ENCODE measurements at regions not wholly inside any gene's neighbourhood (a gene's known extent, or its start where the extent isn't known, plus 50 kb on each side); places are given as distances from the start of the nearest gene placed in this dataset.

- DNase-seq = no peak
These were observed 617.5 kb upstream of the SGCG start for GRCh38 chr13:22563272-22563671.

DNA sequence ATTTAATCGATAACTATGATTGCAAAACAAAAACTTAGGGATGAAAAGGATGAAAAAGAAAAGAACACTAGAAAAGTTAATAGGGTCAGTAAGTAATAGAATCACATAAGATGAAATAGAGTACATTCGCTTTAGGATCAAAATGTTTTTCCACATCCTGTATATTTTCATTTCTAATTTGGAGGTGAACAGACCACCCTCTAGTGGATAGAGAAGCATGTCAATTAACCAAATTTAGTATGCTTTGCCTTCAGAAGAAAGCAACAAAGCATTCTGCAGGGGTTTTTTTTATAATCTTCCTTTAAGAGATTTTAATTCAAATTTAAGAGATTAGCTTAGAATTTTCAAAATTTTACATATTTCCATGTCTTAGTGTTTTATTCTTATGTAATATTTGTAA, 611.0 kb upstream of the SGCG start:
- DNase-seq = no peak

- no peak for DNase-seq
These were observed 590.9 kb upstream of the SGCG start for GRCh38 chr13:22589880-22590279.

DNA sequence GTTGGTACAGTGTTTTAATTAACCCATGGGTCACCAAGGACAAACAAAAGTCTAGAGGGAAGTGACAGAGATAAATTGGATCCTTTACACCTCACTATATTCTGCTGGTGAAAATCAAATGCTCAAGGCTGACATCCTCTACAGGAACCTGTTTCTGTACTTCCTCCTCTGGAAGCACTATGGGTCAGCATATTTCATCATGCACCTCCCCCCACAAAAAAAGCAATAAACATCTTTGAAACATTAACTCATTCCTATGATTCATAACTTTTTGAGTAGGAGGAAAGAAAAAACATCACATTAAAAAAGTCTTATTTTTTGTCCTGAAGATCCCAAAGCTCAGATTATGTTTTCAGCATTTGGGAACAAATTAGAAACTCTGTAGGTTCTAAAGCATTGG, 588.3 kb upstream of the SGCG start:
- no peak for DNase-seq

GRCh38 chr13:22594041-22594440, 586.7 kb upstream of the SGCG start:
- DNase-seq = no peak

- DNase-seq = no peak
These were observed 584.5 kb upstream of the SGCG start for GRCh38 chr13:22596171-22596863.

DNA sequence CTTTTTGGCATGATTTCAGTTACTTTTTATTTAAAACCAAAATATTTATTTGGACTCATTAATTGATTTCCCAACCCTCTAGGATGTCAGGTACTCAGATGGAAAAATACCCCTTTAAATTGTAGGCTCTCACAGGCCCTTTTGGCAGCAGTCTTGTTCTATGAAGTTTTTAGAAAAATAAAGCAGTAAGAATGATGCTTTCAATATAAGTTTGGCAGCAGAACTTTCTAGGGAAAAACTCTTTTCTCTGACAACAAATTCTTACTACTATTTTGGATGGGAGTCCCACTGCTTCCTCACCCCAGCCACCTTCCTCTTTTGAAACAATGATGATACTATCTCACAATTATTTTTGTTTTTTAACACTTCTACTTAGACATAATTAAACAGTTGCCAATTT, 581.6 kb upstream of the SGCG start:
- DNase-seq = no peak

- DNase-seq = no peak
These were observed 562.8 kb upstream of the SGCG start for GRCh38 chr13:22618002-22618401.

GRCh38 chr13:22625691-22626090, 555.1 kb upstream of the SGCG start:
- no peak for DNase-seq

- DNase-seq = no peak
These were observed 551.4 kb upstream of the SGCG start for GRCh38 chr13:22629374-22629773.

GRCh38 chr13:22642088-22642487, 538.7 kb upstream of the SGCG start:
- no peak for DNase-seq

DNA sequence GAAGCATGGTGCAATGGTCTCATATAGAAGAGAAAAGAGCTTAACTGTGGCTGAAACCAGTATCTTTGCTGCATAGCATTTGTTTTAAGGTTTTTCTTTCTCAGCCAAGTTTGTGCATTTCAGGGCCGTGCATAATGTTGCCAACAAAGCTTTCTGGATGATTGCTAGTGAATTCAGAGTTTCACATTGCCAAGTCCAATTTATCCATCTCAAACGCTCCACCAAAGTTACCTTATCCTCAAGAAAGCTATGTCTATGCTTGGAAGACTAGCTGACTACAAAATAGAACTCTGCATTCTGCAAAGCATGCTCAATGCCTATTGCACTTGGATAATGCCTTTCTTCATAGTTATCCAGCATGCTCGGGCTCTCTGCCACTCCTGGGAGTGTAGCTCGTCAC, 535.8 kb upstream of the SGCG start:
- no peak for DNase-seq

GRCh38 chr13:22647156-22647850, 533.5 kb upstream of the SGCG start:
- DNase-seq = no peak

GRCh38 chr13:22648320-22648801, 532.4 kb upstream of the SGCG start:
- DNase-seq = no peak

DNA sequence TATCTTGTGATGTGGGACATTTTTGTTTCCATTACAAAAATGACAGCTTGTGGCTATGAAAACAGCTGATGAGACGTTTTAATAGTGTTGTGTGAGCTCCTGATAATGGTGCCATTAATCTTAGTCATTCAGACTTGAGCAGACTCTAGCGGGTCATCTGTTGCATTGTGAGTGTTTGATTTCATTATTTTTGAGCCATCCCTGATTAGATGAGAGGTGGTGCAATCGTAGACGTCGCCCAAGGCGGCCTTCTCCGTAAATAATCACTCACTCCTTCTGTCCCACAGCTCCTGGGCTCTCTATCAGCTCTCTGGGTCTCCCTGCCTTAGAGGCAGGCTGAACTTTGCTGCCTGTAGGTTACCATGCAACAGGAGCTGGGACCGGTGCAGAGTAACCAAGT, 528.0 kb upstream of the SGCG start:
- DNase-seq = no peak

- DNase-seq = no peak
These were observed 526.9 kb upstream of the SGCG start for GRCh38 chr13:22653866-22654265.

DNA sequence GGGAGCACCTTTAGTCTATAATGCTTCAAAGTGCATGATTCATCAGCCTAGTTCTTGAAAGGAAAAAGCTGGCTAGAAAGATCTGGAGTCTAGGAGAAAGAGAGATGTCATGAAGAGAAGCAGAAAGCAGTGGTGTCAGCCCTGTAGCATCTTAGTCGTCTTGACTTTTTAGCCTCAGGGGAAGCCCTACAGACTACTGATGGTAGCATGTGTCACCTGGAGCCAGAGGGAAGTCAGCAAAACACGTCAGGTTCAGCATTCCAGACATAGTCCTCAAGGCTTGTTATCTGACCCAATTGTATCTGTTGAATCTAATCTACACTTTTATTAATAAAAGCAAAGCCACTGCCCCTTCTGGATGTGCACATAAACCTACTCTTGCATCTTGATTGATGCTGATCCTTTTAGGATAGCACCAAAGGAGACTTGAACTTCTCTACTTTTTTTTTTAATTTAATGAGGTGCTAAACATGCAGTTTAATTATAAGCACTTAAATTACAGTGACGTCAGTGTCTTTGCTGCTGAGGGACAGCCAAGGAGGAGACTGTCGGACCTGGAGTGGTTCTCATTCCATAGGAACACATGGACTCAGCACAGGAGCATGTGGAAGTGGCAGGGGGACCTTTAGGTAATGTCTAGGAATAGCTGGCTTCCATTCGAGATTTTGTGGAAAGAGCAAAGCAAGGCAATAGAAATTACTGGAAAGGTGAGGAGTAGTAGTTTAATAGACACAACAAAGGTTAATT, 525.5 kb upstream of the SGCG start:
- no peak for DNase-seq

- no peak for DNase-seq
These were observed 518.0 kb upstream of the SGCG start for GRCh38 chr13:22662771-22663170.

- DNase-seq = no peak
These were observed 515.3 kb upstream of the SGCG start for GRCh38 chr13:22665506-22665905.

GRCh38 chr13:22690756-22691155, 490.0 kb upstream of the SGCG start:
- DNase-seq = no peak

- DNase-seq = no peak
These were observed 487.1 kb upstream of the SGCG start for GRCh38 chr13:22693691-22694090.

DNA sequence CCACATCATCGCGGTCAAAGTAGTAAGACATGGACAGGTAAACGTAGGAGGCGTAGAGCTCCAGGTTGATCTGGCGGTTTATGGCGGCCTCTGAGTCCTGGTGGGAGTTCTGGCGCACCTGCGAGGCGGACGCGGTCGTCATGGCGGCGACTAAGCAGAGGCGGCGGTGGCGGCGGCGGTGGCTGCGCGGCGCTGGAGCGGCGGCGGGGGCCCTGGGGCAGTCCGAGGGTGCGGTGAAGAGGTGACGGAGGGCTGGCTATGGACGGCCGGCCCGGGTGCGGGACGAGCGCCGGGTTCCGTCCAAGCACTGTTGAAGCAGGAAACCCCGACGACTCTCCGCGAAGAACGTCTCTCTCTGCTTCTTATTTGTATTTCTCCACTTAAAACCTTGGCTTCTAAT, 484.3 kb upstream of the SGCG start:
- no peak for DNase-seq

DNA sequence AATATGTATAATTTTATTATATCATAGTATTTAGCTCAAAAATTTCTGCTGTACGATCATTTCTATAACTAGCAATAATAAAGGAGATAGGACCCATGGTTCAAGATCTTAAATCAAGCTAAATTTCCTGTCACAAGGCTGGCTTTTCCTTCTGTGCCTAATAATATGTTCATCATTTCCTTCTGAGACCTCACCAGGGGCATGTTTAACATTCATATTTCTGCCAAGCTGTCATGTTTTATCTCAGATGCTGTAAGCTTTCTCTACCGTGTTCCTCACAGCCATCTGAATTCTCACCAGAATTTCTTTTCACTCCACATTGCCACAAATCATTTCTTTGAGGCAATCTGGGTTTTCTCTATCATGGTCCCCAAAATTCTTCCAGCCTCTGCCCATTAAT, 482.3 kb upstream of the SGCG start:
- DNase-seq = no peak

All from activated gamma-delta T cell (primary cell).